ENCODE measurements at regions not wholly inside any gene's neighbourhood (a gene's known extent, or its start where the extent isn't known, plus 50 kb on each side); places are given as distances from the start of the nearest gene placed in this dataset.

DNA sequence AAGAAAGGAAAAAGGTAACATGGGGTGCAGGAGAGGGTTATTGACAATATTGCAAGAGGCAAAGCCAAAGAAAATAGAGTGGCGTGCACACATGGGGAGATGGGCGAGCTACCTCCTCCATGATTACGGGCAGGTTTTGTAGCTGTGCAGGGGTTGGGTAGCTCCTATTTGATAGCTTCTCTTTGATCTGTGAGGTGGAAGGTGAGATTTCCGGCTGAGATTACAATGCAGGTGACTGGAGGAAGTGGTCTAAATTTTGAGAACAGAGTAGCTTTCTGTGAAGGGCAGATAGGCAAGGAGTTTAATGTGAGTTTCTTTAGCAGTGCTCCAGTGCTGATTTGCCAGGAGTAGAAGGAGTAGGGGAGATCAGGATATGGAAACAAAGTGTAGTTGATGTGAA, 263.4 kb downstream of the PLA2G4A start:
- no peak for DNase-seq

DNA sequence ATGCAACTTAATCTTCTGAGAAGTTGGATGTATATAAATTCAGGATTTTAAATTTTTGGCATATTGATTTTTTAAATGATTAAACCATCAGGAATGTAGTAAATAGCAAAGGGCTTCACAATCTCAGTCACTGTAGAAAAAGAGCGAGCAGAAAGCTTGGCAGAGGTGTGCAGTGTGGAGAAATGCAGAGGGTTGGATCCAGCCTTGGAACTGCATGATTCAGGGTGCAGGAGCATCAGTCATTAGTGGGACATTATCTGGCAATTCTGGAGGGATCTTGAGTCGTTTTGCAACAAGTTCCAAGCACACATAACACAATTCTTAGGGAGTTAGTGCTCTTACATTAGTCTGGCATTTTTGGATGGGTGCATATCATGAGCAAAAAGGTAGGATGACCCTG, 267.9 kb downstream of the PLA2G4A start:
- DNase-seq: no peak

DNA sequence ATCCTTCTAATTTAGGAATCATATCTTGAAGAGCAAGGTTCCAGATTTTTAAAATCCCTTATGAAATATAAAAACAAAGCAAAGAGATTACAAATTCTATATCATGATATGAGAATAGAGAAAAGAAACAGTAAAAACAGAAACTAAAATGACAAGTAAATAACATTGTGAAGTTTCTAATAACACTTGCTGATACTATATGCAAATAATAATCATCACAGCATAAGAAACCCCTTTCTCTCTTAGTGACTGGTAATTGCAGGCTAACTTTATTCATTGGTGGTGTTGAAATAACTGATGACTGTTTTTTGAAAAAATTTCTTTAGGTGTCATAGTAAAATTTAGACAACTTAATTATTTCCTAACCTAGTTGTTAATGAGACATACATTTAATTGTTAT, 281.6 kb downstream of the PLA2G4A start:
- DNase-seq: no peak

DNA sequence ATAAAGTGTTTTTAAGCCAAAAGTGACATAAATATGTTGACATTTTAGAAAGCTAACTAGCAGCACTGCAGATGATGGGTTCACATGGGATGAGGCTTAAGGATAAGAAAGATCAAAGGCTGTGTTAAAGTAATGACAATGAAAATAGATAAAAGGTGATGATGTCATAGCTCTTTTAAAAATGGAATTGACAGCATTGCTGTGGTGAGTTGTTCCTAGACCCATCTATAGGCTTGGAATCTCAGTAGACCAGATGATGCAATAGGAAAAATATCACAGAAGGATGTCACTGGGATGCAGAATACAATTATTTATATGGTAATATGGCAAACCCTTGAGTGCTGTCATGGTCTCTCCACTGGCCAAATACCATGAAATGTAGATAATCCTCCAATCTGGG, 286.0 kb downstream of the PLA2G4A start:
- DNase-seq: no peak

DNA sequence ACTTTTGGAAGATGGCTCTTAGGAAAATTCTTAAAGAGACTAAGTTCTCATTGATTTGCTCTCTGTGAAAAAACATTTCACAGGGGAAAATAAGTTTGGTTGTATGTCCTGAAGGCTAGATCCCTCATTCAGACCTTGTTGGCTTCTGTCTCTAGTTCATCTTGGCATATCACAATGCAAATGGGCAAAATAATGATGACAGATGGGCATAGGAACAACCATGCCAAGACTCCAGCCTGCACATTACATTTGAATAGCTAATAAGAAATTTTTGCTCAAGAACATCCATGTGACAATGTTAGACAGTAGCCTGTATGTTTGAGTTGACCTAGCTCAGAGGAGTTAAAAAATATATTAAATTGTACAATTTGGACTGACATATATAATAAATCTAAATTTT, 292.9 kb downstream of the PLA2G4A start:
- DNase-seq: no peak

DNA sequence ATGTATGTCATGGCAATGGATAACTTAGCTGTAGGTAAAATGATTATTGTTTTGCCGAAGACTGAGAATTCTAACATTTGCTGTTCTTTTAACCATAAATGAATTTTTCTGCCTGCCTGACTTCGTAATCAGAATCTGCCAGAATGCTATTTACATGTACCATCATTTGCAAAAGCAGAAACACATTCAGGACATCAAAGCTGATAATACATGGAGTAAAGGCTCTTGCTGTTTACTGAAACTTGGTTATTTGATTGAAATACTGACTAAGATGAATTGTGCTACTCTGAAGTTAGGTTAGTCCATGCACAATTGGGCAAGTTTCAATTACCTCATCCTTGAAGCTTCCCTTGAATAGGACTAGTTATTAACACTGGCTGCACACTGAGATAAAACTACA, 293.8 kb downstream of the PLA2G4A start:
- DNase-seq: no peak

DNA sequence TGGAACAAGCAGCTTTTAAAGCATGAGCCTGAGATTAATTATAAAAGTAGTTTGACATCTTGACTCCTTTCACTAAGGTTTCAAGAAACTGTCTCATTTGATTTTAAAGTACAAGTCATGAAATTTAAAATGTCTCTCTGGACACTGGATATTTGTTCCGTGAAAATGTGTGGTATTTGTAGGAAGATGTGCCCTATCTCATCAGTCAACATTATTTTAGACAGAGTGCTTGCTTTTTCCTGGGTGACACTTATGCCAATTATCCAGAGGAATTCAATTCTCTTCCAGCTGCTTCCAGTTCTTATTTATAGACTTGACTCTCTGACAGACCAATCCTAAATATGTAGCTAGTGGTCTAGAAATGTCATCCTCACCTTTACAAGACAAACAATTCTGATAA, 300.4 kb downstream of the PLA2G4A start:
- peak; percentile 1 for DNase-seq

DNA sequence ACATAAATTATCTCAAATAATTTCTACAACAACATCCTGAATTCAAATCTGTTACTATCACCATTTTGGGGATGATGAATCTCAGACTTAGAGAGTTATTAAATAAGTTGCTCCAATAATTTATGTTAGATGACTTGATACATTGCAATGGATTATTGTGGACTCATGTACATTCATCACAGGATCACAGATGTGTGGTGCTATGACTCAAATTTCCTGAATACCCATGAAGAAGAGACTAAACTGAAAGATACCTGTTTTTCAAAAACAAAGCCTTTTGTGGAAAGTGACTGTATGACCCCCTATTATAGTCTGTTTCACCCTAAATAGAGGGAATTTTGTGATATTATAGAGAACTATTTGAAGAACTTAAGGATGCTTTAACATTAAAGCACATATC, 315.0 kb downstream of the PLA2G4A start:
- DNase-seq: no peak

DNA sequence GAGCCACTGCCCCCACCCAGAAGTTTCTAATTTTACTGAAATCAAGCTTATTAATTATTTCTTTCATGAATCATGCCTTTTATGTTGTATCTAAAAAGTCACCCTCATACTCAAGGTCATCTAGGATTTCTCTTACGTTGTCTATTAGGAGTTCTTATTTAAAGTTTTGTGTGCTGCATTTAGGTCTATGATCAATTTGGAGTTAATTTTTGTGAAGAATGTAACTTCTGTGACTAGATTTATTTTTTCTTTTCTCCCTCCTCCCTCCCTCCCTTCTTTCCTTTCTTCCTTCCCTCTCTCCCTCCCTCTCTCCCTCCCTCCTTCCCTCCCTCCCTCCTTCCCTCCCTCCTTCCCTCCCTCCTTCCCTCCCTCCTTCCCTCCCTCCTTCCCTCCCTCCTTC, 317.6 kb downstream of the PLA2G4A start:
- no peak for DNase-seq

DNA sequence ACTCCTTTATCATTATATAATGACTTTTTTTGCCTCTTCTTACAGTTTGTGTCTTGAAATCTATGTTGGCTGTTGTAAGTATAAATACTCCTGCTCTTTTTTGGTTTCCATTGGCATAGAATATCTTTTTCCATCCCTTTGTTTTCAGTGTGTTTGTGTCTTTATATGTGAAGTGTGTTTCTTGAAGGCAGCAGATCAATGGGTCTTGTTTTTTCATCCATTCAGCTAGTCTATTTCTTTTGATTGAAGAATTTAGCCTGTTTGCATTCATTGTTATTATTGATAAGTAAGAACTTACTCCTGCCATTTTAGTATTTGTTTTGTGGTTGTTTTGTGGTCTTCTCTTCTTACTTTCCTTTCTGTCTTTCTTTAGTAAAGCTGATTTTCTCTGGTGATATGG, 322.8 kb downstream of the PLA2G4A start:
- no peak for DNase-seq

DNA sequence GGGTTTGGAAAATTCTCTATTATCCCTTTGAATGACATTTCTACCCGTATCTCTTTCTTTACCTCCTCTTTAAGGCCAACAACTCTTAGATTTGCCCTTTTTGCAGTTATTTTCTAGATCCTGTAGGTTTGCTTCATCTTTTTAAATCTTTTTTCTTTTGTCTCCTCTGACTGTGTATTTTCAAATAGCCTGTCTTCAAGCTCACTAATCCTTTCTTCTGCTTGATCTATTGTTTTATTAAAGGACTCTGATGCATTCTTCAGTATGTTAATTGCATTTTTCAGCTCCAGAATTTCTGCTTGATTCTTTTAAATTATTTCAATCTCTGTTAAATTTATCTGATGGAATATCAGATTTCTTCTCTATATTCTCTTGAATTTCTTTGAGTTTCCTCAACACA, 324.3 kb downstream of the PLA2G4A start:
- no peak for DNase-seq

DNA sequence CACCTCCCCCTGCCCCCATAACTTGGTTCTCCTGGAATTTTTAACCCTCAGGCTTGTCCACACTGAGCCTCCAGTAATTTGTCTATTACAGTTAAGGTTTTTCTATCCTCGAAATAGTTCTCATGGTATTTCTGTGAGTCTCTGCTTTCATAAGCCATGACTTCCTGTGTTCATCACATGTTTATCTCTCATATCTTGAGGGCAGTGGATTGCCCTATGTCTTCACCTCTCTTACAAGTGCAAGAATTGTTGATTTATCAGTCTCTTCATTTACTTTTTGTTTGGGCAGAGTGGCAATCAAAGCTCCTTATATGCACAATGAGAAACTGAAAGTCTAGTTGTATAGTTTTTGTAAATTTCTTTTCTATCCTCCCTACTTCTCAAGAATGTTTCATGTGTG, 328.4 kb downstream of the PLA2G4A start:
- no peak for DNase-seq

DNA sequence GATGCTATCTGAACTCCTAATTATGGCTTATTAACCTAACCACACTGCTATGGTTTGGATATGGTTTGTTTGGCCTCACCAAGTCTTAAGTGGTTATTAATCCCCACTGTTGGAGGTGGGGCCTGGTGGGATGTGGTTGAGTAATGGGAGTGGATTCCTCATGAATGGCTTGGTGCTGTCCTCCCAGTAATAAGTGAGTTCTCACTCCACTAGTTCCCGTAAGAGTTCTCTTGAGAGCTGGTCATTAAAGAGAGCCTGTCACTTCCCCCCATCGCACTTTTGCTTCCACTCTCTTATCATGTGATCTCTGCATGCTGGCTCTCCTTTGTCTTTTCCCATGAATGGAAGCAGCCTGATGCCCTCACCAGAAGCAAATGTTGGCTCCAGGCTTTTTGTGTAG, 328.8 kb downstream of the PLA2G4A start:
- DNase-seq: no peak

DNA sequence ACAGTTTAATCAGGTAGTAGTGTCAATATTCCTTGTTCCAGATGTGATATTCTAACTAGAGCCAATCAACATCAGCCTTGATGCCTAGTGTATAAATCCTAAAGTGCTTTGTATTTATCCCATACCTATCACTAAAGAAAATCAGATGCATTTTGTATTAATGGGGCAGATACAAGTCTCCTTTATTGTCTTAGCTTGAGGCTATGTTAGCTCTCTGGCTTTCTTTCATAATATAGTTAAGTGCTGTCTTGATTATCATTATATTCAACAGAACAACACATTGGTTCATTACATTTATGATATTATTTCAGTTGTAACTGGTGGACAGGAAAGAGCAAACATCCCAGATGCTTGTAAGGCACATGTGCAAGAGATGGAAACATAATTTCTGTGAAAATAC, 338.8 kb downstream of the PLA2G4A start:
- DNase-seq: no peak

DNA sequence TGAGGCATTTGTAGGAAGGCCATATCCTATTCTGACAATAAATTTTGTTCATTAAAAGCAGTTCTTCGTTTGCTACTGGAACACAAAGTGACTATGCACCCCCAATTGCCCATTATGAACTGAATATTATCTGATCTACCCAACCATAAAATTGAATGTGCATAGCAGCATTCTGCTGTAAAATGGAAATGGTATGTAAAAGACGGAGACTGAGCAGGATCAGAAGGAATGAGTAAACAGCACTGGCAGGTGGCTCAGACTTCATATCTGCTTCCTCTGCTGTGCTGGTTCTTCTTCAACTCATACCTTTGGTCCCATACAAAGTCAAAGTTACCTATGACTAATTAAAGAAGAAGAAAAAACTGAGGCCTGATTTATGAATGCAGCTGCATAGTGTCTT, 339.5 kb downstream of the PLA2G4A start:
- DNase-seq: no peak

DNA sequence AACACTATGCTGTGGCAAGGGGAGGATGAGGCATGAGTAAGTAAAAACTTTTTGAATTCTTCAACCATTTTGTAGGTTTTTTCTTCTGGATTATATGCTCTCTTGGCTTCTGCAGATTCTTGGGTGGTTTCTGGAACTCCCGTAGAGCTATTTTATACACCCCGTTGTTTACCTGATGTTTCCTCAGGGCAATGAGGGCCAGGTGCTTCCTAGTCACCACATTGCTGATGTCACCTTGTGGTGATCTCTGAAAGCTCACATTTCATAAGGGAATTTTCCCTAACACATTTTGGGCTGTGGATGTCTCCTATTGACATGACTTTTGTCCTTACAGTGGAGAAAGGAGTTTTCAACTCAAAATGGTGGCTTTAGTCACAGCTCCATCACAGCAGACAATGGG, 356.6 kb downstream of the PLA2G4A start:
- DNase-seq: no peak

DNA sequence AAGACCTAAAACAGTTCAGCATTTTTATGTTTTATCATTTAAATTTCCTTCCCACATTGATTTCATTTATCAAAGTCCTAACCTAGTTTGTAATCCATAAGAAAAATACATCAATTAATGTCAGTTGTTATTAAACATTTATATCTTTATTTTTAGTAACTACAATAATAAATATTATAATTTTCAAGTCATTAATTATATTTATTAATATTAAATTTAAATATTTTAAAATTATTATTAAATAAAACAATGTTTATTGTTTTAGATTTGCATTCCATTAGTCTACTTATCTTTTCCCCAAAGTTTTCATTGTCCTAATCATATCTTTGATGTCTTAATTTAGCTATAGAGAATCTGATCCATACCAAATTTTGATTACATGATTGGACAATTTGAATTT, 368.9 kb downstream of the PLA2G4A start:
- DNase-seq: no peak

DNA sequence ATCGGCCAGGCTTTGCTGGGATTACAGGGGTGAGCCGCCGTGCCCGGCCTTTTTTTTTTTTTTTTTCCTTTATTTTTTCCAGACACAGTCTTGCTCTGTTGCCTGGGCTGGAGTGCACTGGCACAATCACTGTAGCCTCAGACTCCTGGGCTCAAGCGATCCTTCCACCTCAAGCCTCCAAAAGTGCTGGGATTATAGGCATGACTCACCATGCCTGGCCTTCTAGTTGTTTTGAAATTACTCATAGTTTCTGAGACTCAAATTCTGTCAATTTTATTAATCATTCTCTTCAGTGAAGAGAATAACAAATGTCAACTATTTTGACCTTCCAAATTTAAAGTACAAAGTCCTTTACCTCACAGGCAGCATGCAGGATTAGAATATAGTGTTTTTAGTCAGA, 374.5 kb downstream of the PLA2G4A start:
- peak; percentile 19 for DNase-seq

DNA sequence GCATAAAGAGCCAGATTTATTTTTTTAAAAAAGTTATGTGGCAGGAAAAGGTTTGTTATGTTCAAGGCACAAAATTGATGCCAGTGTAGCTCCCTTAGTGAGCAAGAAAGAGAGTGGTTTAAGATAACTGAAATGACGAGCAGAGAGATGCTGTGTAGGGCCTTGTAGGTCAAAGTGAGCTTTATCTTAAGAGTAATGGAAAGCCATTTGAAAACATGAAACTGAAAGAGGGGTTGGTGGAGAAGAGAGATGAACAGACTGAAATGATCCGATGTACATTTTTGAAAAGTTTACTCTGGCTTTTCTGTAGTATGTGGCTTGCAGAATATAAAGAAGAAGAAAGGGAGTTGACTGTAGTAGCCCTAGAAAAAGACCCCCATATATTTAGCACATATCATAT, 383.6 kb downstream of the PLA2G4A start:
- DNase-seq: no peak

DNA sequence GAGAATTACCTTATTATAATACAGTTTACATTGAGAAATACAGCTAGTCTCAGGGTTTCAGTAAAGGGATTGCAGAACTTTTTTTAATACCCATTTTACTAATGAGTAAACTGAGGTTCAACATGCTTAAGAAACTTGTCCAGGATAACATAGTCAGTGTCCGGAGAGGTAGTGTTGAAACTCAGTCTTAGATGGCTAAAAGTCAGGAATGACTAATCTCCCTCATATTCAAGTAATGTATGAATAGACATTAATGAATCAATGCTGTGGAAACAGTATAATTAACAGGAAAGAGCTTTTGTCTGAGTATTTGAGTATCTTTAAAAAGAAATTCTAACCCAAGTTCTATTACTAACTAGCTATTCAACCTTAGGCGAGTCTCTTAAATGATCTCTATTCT, 397.6 kb downstream of the PLA2G4A start:
- no peak for DNase-seq

DNA sequence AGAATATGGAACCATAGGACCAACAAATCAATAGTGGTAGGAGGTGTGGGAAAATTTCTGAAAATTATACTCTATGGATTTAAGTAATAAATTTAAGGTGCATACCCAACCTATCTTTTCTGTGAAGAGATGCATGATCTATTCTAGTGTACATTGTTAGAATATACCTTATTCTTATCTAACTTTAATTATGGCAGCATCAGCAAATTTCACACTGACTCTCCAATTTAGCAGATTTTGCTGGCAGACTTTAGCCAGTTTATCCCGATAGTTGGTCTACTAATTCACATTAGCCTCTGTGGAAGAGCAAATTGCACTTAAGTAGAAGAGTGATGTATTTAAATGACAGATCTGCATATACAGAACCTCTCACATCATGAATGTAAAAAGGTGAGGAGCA, 400.0 kb downstream of the PLA2G4A start:
- no peak for DNase-seq

DNA sequence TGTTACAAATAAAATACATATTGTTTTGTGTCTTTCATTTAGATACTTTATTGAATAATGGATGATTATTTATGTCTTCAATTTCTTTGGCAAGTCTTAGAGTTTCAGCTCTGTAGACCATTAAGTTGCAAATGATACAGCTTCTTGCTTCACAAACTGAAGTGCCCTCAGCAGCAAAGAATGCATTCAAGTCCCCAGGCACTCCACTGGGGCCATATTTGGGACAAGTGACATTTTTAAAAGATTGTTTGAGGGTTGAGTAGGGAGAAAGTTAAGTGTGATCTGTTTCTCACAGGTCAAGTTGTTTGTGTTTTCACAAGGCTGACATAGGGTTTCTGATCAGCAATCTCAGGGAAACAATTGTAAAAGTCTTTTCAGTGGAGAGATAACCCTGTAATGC, 400.7 kb downstream of the PLA2G4A start:
- DNase-seq: no peak

DNA sequence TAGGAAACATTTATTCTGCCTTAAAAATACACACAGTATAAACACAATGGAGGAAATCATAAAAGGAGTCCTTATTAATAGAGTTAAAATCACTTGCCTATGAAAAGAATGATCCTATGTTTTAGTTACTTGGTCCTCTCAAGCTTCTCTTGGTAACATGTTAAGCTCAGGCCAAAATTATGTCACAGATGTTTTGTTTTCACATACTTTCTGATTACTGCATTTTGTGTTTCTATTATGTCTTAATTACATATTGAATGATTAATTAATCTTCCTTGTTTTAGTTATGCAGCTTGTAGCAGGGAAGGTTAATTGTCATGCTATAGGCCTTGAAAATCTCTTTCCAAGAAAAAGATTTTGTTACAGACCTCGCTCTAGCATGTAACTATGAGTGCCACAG, 406.0 kb downstream of the PLA2G4A start:
- DNase-seq: no peak

DNA sequence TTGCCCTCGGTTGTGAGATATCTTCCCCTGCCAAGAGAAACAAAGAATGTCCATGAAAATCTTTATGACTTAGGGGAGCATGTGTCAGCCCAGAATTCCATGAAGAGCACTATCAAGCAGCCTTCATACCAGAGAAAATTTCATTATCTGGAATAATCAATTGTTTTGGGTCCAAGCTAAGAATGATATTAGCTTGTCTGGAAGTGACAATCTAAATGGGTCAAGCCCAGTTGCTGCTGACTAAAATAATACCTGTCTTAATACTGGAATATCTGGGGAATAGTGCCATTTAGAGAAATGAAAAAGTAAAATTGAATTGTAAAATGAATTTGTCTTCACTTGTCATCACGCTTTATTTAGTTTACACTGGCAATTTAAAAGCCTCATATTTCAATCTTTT, 407.4 kb downstream of the PLA2G4A start:
- DNase-seq: no peak

DNA sequence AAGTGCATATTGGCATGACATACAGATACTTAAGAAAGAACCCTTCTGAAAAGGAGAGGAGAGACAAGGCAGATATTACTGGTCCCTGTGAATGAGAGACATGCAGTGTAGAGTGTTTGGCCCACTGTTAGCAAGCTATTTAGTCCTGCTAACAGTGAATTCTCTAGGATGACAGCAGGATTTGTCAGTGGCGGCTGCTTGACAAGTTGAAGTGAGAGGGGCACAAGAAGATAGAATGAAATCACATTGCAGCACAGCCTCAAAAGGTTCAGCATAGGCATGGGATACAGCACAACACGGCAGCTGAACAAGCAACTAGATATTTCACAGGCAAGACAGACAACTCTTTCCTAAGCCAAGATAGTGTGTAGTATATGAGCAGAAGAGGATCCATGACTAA, 407.9 kb downstream of the PLA2G4A start:
- no peak for DNase-seq

DNA sequence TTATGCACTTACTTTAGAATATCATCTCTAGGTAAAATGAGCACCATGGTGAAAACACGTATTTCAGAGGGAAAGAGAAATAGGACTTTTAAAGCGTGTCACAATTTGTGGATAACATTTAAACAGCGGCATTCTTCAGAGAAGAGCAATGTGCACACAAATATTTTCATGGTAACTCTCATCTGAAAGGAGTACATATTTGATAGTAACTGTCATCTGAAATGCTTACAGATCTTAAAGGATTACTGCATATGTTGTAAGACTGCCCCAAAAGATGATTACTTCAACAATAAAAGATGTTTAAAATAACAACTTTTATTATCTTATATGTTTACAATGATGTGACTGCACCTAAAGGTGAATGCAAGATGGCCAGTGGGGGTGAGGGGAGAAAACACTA, 408.8 kb downstream of the PLA2G4A start:
- no peak for DNase-seq

DNA sequence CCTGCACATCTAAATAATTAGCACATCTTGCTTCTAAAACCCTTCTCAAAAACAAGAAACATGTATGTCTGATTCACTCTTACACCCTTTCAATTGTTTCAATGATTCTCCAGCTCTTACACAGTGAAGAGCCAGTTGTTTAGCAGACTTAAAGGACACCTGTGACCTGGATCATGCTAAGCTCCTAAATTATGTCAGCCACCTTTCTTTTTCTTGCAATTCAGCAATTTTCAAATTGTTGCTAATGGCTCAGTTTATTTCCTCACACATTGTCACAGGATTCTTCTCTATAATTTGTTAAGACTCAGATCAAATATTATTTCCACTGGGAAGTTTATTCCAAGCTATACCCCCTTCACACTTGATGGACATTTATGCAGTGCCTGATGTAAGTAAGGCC, 413.2 kb downstream of the PLA2G4A start:
- no peak for DNase-seq

All from amniotic stem cell (primary cell).